Ovary (tissue), 7 donors: ENCODE measurements at regions not wholly inside any gene's neighbourhood (a gene's known extent, or its start where the extent isn't known, plus 50 kb on each side); places are given as distances from the start of the nearest gene placed in this dataset.
"Not testable (repeated sequence)": the region's sequence is repeated elsewhere in the genome, so short reads cannot be mapped to it uniquely, and the experiment has no call there.

Source experiments
- DNase-seq, 5 donors: peaks; one replicate each; pipeline ENCODE4 v3.0.0-alpha.2; 2019 to 2020
- H3K27ac ChIP-seq, 2 donors: fragments of 200-600 bp; one replicate each; pipeline versions ENCODE4 v1.5.1 to v1.8.0; 2019 to 2022
- H3K27me3 ChIP-seq: fragments of 200-600 bp; one replicate; pipeline ENCODE4 v1.8.0; 2022
- H3K36me3 ChIP-seq: fragments of 200-600 bp; sonication (generic); one replicate; pipeline ENCODE4 v1.5.1; 2019
- H3K4me1 ChIP-seq: one replicate; pipeline ENCODE4 v1.8.1; 2013; ENCODE audit warnings: mild to moderate bottlenecking, moderate library complexity; ENCODE audit not compliant: insufficient read depth
- H3K4me3 ChIP-seq: fragments of 200-600 bp; sonication (generic); one replicate; pipeline ENCODE4 v1.5.1; 2017
- H3K9me3 ChIP-seq, 2 donors: fragments of 200-600 bp in 1 of 2; sonication (generic) in 1 of 2; one replicate each; pipeline versions ENCODE4 v1.5.1 to v1.8.1; 2013 to 2019; ENCODE audit warnings: mild to moderate bottlenecking in 1 of 2, moderate library complexity in 1 of 2
- EP300 ChIP-seq: sonication (generic); formaldehyde crosslinking; IDR thresholded peaks from one replicate; pipeline ENCODE4 v1.6.1; 2017; ENCODE audit warnings: antibody characterized with exemption
- POLR2A ChIP-seq: fragments of 450-650 bp; IDR thresholded peaks from one replicate; pipeline ENCODE4 v1.6.1; 2017; ENCODE audit warnings: antibody characterized with exemption, mild to moderate bottlenecking, moderate library complexity
- WGBS, 3 donors: extraction: QIAGEN DNeasy Blood & Tissue Kit in 1 of 3; methylation state at CpG; one replicate each; pipeline versions ENCODE4 v1.1.5 to v1.1.7; 2013 to 2017; 5-methylcytosine and 5-hydroxymethylcytosine counted together
- intact Hi-C, 4 donors: fragments of 100-400 bp; cut with DNase I; formaldehyde crosslinking; loops; one replicate each; pipeline versions ENCODE4 v1.11.0 to v1.15.1; 2022 to 2023
- TF ChIP-seq, protein P1 (sequence below), 3 donors: fragments of 450-650 bp in 2 of 3; fragments of 200-600 bp in 1 of 3; IDR thresholded peaks; one replicate each; pipeline versions ENCODE4 v1.5.1 to v1.8.0; 2016 to 2022; ENCODE audit warnings: antibody characterized with exemption in 3 of 3, mild to moderate bottlenecking in 1 of 3
- donor health status: DM: no; HTN: no; CAD: no; lungs with moderate emphysema.
- donor health status: DM: no; HTN: no; CAD: no.
- donor health status: Bipolar disorder and iron deficiency.
- donor health status: DM: no; HTN: no; CAD: no.
- donor health status: DM: yes; HTN: yes; CAD: no.

GRCh38 chr2:176907341-176907740 lies 305.3 kb upstream of the HNRNPA3 start:
- no peaks in the 10 kb centered on the region for H3K9me3 ChIP-seq
- WGBS, 3 donors = 3 to 6% (median 5%) methylated on average over 3 of the region's 3 CpGs
- H3K27ac ChIP-seq = no peak overlapping the region
- no peaks in the 10 kb centered on the region for H3K27me3 ChIP-seq
- intact Hi-C loops = no loop called here
- H3K4me1 ChIP-seq = no peaks in the 10 kb centered on the region
- DNase-seq = no peak
- TF ChIP-seq EP300 = no peak
- TF ChIP-seq, protein P1, sequence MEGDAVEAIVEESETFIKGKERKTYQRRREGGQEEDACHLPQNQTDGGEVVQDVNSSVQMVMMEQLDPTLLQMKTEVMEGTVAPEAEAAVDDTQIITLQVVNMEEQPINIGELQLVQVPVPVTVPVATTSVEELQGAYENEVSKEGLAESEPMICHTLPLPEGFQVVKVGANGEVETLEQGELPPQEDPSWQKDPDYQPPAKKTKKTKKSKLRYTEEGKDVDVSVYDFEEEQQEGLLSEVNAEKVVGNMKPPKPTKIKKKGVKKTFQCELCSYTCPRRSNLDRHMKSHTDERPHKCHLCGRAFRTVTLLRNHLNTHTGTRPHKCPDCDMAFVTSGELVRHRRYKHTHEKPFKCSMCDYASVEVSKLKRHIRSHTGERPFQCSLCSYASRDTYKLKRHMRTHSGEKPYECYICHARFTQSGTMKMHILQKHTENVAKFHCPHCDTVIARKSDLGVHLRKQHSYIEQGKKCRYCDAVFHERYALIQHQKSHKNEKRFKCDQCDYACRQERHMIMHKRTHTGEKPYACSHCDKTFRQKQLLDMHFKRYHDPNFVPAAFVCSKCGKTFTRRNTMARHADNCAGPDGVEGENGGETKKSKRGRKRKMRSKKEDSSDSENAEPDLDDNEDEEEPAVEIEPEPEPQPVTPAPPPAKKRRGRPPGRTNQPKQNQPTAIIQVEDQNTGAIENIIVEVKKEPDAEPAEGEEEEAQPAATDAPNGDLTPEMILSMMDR (IDR thresholded peaks at IDR 0.05) = no peak
- TF ChIP-seq POLR2A = no peak
- no peak overlapping the region for H3K4me3 ChIP-seq
- H3K36me3 ChIP-seq = no peaks in the 10 kb centered on the region

DNA sequence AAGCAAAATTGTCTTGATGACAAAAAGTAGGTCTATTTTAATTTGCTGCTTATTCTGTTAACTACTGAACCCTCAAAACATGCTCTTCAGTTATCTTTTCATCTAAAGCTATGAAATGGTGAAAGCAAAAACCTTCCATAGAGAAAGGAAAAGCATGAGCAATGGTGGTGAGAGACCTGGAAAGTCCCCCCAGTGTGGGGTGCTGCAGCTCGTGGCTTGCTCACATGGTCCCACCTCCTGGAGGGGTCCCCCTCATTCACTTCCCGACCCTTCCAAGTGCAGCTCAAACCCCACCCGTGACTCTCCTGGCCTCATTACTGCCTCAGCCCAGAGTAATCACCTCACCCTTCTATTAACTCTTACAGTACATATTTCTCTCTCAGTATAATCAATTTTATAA lies 301.8 kb upstream of the HNRNPA3 start:
- TF ChIP-seq EP300 = no peak
- H3K9me3 ChIP-seq = no peaks in the 10 kb centered on the region
- WGBS, 3 donors = 62 to 68% (median 62%) methylated on average over 3 of the region's 3 CpGs
- intact Hi-C loops = no loop called here
- H3K4me3 ChIP-seq = no peak overlapping the region
- no peak overlapping the region for H3K27ac ChIP-seq
- no peaks in the 10 kb centered on the region for H3K36me3 ChIP-seq
- H3K4me1 ChIP-seq = no peaks in the 10 kb centered on the region
- H3K27me3 ChIP-seq = no peaks in the 10 kb centered on the region
- no peak for DNase-seq

DNA sequence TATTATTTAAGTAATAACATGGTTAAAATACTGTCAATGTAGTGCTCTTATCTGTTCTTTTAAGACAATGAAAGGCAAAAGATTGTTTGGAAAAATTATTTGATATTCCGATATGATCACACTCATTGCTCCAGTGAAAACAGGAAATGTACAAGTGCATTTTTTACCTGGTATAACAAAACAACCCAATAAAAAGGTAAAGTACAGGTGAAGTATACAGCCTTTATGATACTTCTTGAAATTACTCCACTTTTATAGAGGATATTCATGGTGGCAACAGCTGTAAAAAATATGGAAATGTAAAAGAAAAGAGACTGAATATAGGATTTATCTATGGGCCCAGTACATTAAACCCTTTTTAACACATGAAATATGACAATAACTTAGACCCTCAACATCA lies 298.6 kb upstream of the HNRNPA3 start:
- no peak for DNase-seq
- 84 to 90% (median 87%) methylated on average over 1 of the region's 1 CpG for WGBS, 3 donors
- no peak overlapping the region for H3K4me3 ChIP-seq
- H3K4me1 ChIP-seq = no peaks in the 10 kb centered on the region
- TF ChIP-seq POLR2A = no peak
- no peak for TF ChIP-seq EP300
- TF ChIP-seq, protein P1 (IDR thresholded peaks at IDR 0.05) = no peak
- no peaks in the 10 kb centered on the region for H3K9me3 ChIP-seq
- H3K36me3 ChIP-seq = no peaks in the 10 kb centered on the region
- H3K27ac ChIP-seq = no peak overlapping the region
- intact Hi-C loops = no loop called here
- H3K27me3 ChIP-seq = no peaks in the 10 kb centered on the region

DNA sequence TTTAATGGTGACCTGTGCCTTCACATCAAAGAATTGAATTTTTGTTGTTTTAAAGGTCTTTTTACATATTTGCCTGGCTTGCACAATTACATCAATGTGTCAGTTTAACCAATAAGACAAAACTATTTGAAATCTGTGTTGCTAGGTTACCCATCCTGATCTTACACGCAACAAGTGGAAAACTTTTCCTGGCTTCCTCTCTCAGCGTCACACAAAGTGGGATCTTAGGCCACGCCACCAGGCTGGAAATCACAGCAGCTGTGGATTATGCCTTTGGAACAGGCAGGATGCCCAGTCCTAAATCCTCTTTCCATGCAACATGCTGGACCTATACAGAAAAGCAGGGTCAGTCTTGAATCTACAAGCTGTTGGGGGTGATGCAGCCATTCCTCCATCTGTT lies 298.2 kb upstream of the HNRNPA3 start:
- intact Hi-C loops = no loop called here
- H3K4me3 ChIP-seq = no peak overlapping the region
- H3K27me3 ChIP-seq = no peaks in the 10 kb centered on the region
- WGBS, 3 donors = 94 to 98% (median 95%) methylated on average over 3 of the region's 3 CpGs
- TF ChIP-seq EP300 (no peak), POLR2A (no peak)
- TF ChIP-seq, protein P1 (IDR thresholded peaks at IDR 0.05) = no peak
- H3K27ac ChIP-seq = no peak overlapping the region
- no peaks in the 10 kb centered on the region for H3K36me3 ChIP-seq
- no peaks in the 10 kb centered on the region for H3K4me1 ChIP-seq
- no peak for DNase-seq
- no peaks in the 10 kb centered on the region for H3K9me3 ChIP-seq

- H3K4me3 ChIP-seq, H3K9me3 ChIP-seq, H3K27ac ChIP-seq, intact Hi-C loops, H3K36me3 ChIP-seq, H3K4me1 ChIP-seq, DNase-seq, H3K27me3 ChIP-seq: not testable (repeated sequence)
- WGBS, 3 donors = 93 to 98% (median 96%) methylated on average over 3 of the region's 3 CpGs
Observed at GRCh38 chr2:176922545-176922944, 290.0 kb upstream of the HNRNPA3 start.

GRCh38 chr2:176923205-176923604 lies 289.4 kb upstream of the HNRNPA3 start:
- WGBS, 3 donors = 88 to 91% (median 91%) methylated on average over 4 of the region's 4 CpGs
- Histone ChIP-seq H3K27ac (no peak overlapping the region), H3K36me3 (no peaks in the 10 kb centered on the region), H3K4me3 (no peak overlapping the region), H3K9me3 (no peaks in the 10 kb centered on the region), H3K4me1 (no peaks in the 10 kb centered on the region), H3K27me3 (no peaks in the 10 kb centered on the region)
- TF ChIP-seq, protein P1 (IDR thresholded peaks at IDR 0.05) = no peak
- no peak for TF ChIP-seq EP300
- no peak for TF ChIP-seq POLR2A
- DNase-seq = no peak
- intact Hi-C loops = no loop called here
